SK-N-SH (cell line): ENCODE measurements at regions not wholly inside any gene's neighbourhood (a gene's known extent, or its start where the extent isn't known, plus 50 kb on each side); places are given as distances from the start of the nearest gene placed in this dataset.

Experiments
- CTCF ChIA-PET: fragments of 300-600, 350-600 bp; formaldehyde crosslinking; extraction: SDS; loops from one replicate; lab custom pipeline; 2021; lab: Yijun Ruan, JAX
- POLR2A ChIA-PET: fragments of 350-600 bp; sonication (Branson Sonifier 250); formaldehyde crosslinking; extraction: SDS; loops from one replicate; lab custom pipeline; 2020; ENCODE audit warnings: antibody characterized with exemption, inconsistent platforms; lab: Yijun Ruan, JAX
- DNase-seq: peaks from one replicate; pipeline ENCODE4 v3.0.0; 2012
- H2AFZ ChIP-seq: fragments of 200-600 bp; sonication (generic); 2 replicates; pipeline ENCODE4 v1.8.1; 2016; ENCODE audit warnings: antibody characterized with exemption, mild to moderate bottlenecking, low read depth
- H3F3A ChIP-seq: fragments of 200-600 bp; sonication (generic); replicated peaks from 2 replicates; pipeline ENCODE3; 2016; ENCODE audit warnings: antibody characterized with exemption, mild to moderate bottlenecking; ENCODE audit not compliant: insufficient read depth
- H3K27ac ChIP-seq, 2 experiments: fragments of 200-500 bp in 1 of 2; fragments of 200-600 bp in 1 of 2; sonication (Bioruptor generic) in 1 of 2; sonication (generic), shearing (Covaris generic) in 1 of 2; 2 replicates each; pipeline versions ENCODE4 v1.5.1 to v1.6.1; 2014 to 2016; ENCODE audit warnings: low read depth in 2 of 2, inconsistent platforms in 1 of 2, low read length in 1 of 2, mild to moderate bottlenecking in 1 of 2, mixed read lengths in 1 of 2
- H3K27me3 ChIP-seq: fragments of 200-600 bp; sonication (generic), shearing (Covaris generic); 2 replicates; pipeline ENCODE4 v1.6.1; 2016; ENCODE audit warnings: mixed run types; ENCODE audit not compliant: insufficient read depth
- H3K36me3 ChIP-seq, 2 experiments: fragments of 200-500 bp in 1 of 2; fragments of 200-600 bp in 1 of 2; sonication (Bioruptor generic) in 1 of 2; sonication (generic) in 1 of 2; replicated peaks in 1 of 2; 2 replicates each; pipeline versions ENCODE3 to v1.5.1; 2014 to 2016; ENCODE audit warnings: low read length in 1 of 2, mild to moderate bottlenecking in 1 of 2; ENCODE audit not compliant: insufficient read depth in 2 of 2, control insufficient read depth in 1 of 2
- H3K4me1 ChIP-seq, 2 experiments: fragments of 200-500 bp in 1 of 2; fragments of 200-600 bp in 1 of 2; sonication (Bioruptor generic) in 1 of 2; sonication (generic), shearing (Covaris generic) in 1 of 2; 2 replicates each; pipeline versions ENCODE4 v1.5.1 to v1.6.1; 2014 to 2016; ENCODE audit warnings: low read depth in 1 of 2, low read length in 1 of 2, mixed run types in 1 of 2; ENCODE audit not compliant: insufficient read depth in 2 of 2, control insufficient read depth in 1 of 2
- H3K4me2 ChIP-seq: fragments of 200-600 bp; sonication (generic), shearing (Covaris generic); 2 replicates; pipeline ENCODE4 v1.6.1; 2017; ENCODE audit warnings: mixed run types
- H3K4me3 ChIP-seq, 2 experiments: fragments of 200-500 bp in 1 of 2; fragments of 200-600 bp in 1 of 2; sonication (Bioruptor generic) in 1 of 2; sonication (generic), shearing (Covaris generic) in 1 of 2; 2 replicates each; pipeline versions ENCODE4 v1.5.1 to v1.8.1; 2014 to 2016; ENCODE audit warnings: low read depth in 2 of 2, inconsistent platforms in 1 of 2, low read length in 1 of 2, mild to moderate bottlenecking in 1 of 2, mixed read lengths in 1 of 2, moderate library complexity in 1 of 2
- H3K79me2 ChIP-seq: fragments of 200-600 bp; sonication (generic); 2 replicates; pipeline ENCODE4 v1.8.1; 2017; ENCODE audit warnings: mild to moderate bottlenecking; ENCODE audit not compliant: insufficient read depth
- H3K9ac ChIP-seq: fragments of 200-600 bp; sonication (generic); 2 replicates; pipeline ENCODE4 v1.6.1; 2017; ENCODE audit warnings: mixed run types
- H3K9me2 ChIP-seq: fragments of 200-600 bp; sonication (generic); 2 replicates; pipeline ENCODE4 v1.6.1; 2017; ENCODE audit warnings: mixed run types
- H3K9me3 ChIP-seq: fragments of 200-600 bp; sonication (generic); 2 replicates; pipeline ENCODE4 v1.6.1; 2017; ENCODE audit warnings: mixed run types, mild to moderate bottlenecking, moderate library complexity
- H4K20me1 ChIP-seq: fragments of 200-600 bp; sonication (generic); 2 replicates; pipeline ENCODE4 v1.6.1; 2017; ENCODE audit warnings: mild to moderate bottlenecking, mixed run types; ENCODE audit not compliant: insufficient read depth
- EP300 ChIP-seq, 2 experiments: IDR thresholded peaks; 2 replicates each; pipeline versions ENCODE4 v1.4.0 to v1.6.1; 2012; ENCODE audit warnings: borderline replicate concordance in 1 of 2, low read depth in 1 of 2, low read length in 1 of 2
- FOSL2 ChIP-seq: IDR thresholded peaks from 2 replicates; pipeline ENCODE4 v1.4.0; 2012; ENCODE audit warnings: low read depth, mild to moderate bottlenecking, moderate library complexity, borderline replicate concordance
- FOXJ3 ChIP-seq: sonication (generic); formaldehyde crosslinking; IDR thresholded peaks from 2 replicates; pipeline ENCODE4 v1.5.1; 2020; ENCODE audit warnings: mild to moderate bottlenecking, missing genetic modification reagents
- JUND ChIP-seq: IDR thresholded peaks from 2 replicates; pipeline ENCODE4 v1.4.0; 2012
- MAX ChIP-seq: IDR thresholded peaks from 2 replicates; pipeline ENCODE4 v1.4.0; 2012; ENCODE audit warnings: low read depth
- MEF2A ChIP-seq: IDR thresholded peaks from 2 replicates; pipeline ENCODE4 v1.4.0; 2012; ENCODE audit warnings: low read depth, borderline replicate concordance
- MXI1 ChIP-seq: IDR thresholded peaks from 2 replicates; pipeline ENCODE4 v1.6.1; 2012; ENCODE audit warnings: mild to moderate bottlenecking, low read depth, low read length, improper control_type of control experiment
- NRF1 ChIP-seq: IDR thresholded peaks from 2 replicates; pipeline ENCODE4 v1.6.1; 2012; ENCODE audit warnings: low read depth, mild to moderate bottlenecking, low read length
- PBX3 ChIP-seq: IDR thresholded peaks from 2 replicates; pipeline ENCODE4; 2012
- POLR2AphosphoS5 ChIP-seq: IDR thresholded peaks from 2 replicates; pipeline ENCODE4 v1.6.1; 2012; ENCODE audit warnings: low read depth, low read length
- REST ChIP-seq: IDR thresholded peaks from 2 replicates; pipeline ENCODE4 v1.6.1; 2012; ENCODE audit warnings: mild to moderate bottlenecking, low read depth, low read length, moderate library complexity
- RXRA ChIP-seq: IDR thresholded peaks from 2 replicates; pipeline ENCODE4 v1.4.0; 2012; ENCODE audit warnings: low read depth, mild to moderate bottlenecking, borderline replicate concordance
- SMC3 ChIP-seq: IDR thresholded peaks from 2 replicates; pipeline ENCODE4 v1.6.1; 2012; ENCODE audit warnings: low read depth, low read length, improper control_type of control experiment
- USF1 ChIP-seq: IDR thresholded peaks from 2 replicates; pipeline ENCODE4 v1.4.0; 2012; ENCODE audit warnings: low read depth, borderline replicate concordance
- YY1 ChIP-seq: IDR thresholded peaks from 2 replicates; pipeline ENCODE4 v1.4.0; 2012; ENCODE audit warnings: low read depth, mild to moderate bottlenecking
- WGBS: methylation state at CpG from one replicate; pipeline ENCODE4 v1.1.6; 2017; ENCODE audit warnings: low lambda C conversion rate; 5-methylcytosine and 5-hydroxymethylcytosine counted together

GRCh38 chr7:10662982-10663884, 310.4 kb upstream of the PHF14 start:
- Histone ChIP-seq H3K4me3 (no peak overlapping the region), H3K4me1 (no peaks in the 10 kb centered on the region), H3F3A (no peaks in the 10 kb centered on the region), H2AFZ (no peak overlapping the region), H3K4me2 (no peak overlapping the region), H3K79me2 (no peaks in the 10 kb centered on the region), H4K20me1 (no peaks in the 10 kb centered on the region), H3K27ac (no peak overlapping the region), H3K27me3 (no peaks in the 10 kb centered on the region), H3K9me3 (peaks cover under 1% of the 10 kb centered on the region; the same call in 1 of the 2 replicates), H3K9me2 (no peaks in the 10 kb centered on the region), H3K9ac (no peak overlapping the region), H3K36me3 (no peaks in the 10 kb centered on the region)
- ChIA-PET CTCF (interaction anchor here (1.0 to 1.3 kb wide), 3 partner anchors 12 to 19 kb away, joined by 3 read pairs; no protein-coding TSS in a partner anchor), POLR2A (no interaction called here)
- 25% methylated on average over 5 of the region's 5 CpGs for WGBS
- no peak for DNase-seq
- TF ChIP-seq FOSL2 (no peak), MEF2A (no peak), USF1 (no peak), MXI1 (no peak), SMC3 (no peak), EP300 (IDR thresholded peaks at IDR 0.05; ENCODE audit: borderline replicate concordance in 1 of 2, low read depth in 1 of 2, low read length in 1 of 2) (no peak)

- POLR2A ChIA-PET = no interaction called here
- H3K9ac ChIP-seq = no peak overlapping the region
- H3K36me3 ChIP-seq = no peaks in the 10 kb centered on the region
- 20% methylated on average over 2 of the region's 5 CpGs for WGBS
- no peak overlapping the region for H3K27ac ChIP-seq
- no peak overlapping the region for H3K4me2 ChIP-seq
- TF ChIP-seq JUND (no peak), EP300 (IDR thresholded peaks at IDR 0.05; ENCODE audit: borderline replicate concordance in 1 of 2, low read depth in 1 of 2, low read length in 1 of 2) (no peak), REST (no peak), POLR2AphosphoS5 (no peak), YY1 (no peak), MXI1 (no peak), RXRA (no peak), MEF2A (no peak), FOXJ3 (CRISPR knock-in tag) (no peak), USF1 (no peak), NRF1 (no peak), PBX3 (no peak), MAX (no peak)
- TF ChIP-seq, all 33 proteins: peak for 0
- no peaks in the 10 kb centered on the region for H3F3A ChIP-seq
- no peaks in the 10 kb centered on the region for H3K27me3 ChIP-seq
- no peak for DNase-seq
- no peak overlapping the region for H3K4me3 ChIP-seq
- H3K9me2 ChIP-seq = peaks cover 5% of the 10 kb centered on the region; the same call in 1 of the 2 replicates
- no peaks in the 10 kb centered on the region; the same call in 1 of the 2 replicates for H4K20me1 ChIP-seq
- CTCF ChIA-PET = interaction anchor here (0.6 kb wide), 1 partner anchor 540 kb away, joined by 3 read pairs; no protein-coding TSS in a partner anchor
- H3K9me3 ChIP-seq = no peaks in the 10 kb centered on the region
- H3K79me2 ChIP-seq = no peaks in the 10 kb centered on the region
- H3K4me1 ChIP-seq = peaks cover 0 to 2% of the 10 kb centered on the region in 2 experiments; a peak in 2 of 4 replicates
- H2AFZ ChIP-seq = no peak overlapping the region
Measured at GRCh38 chr7:10672186-10672585, 301.5 kb upstream of the PHF14 start.
